Lower lobe of right lung (tissue), 2 donors: ENCODE measurements at regions not wholly inside any gene's neighbourhood (a gene's known extent, or its start where the extent isn't known, plus 50 kb on each side); places are given as distances from the start of the nearest gene placed in this dataset.

Source experiments
- ATAC-seq, 2 donors: fragments of 200-7000 bp; cut with Tn5 transposase; one replicate each; pipeline ENCODE4 v1.9.1; 2020 to 2022; ENCODE audit warnings: mild to moderate bottlenecking in 2 of 2, moderate library complexity in 2 of 2
- DNase-seq: peaks from one replicate; pipeline ENCODE4 v3.0.0-alpha.2; 2020
- H3K27ac ChIP-seq: fragments of 200-600 bp; one replicate; pipeline ENCODE4 v1.8.0; 2022
- H3K27me3 ChIP-seq: fragments of 200-600 bp; one replicate; pipeline ENCODE4 v1.8.0; 2022; ENCODE audit warnings: low read depth
- H3K36me3 ChIP-seq: fragments of 200-600 bp; one replicate; pipeline ENCODE4 v1.8.0; 2022; ENCODE audit warnings: mild to moderate bottlenecking
- H3K4me1 ChIP-seq: fragments of 200-600 bp; one replicate; pipeline ENCODE4 v1.8.0; 2022
- H3K4me3 ChIP-seq: fragments of 200-600 bp; one replicate; pipeline ENCODE4 v1.8.0; 2022; ENCODE audit warnings: mild to moderate bottlenecking
- H3K9me3 ChIP-seq: fragments of 200-600 bp; one replicate; pipeline ENCODE4 v1.8.0; 2022
- CTCF ChIP-seq: fragments of 200-600 bp; IDR thresholded peaks from one replicate; pipeline ENCODE4 v1.8.0; 2022; ENCODE audit warnings: antibody characterized with exemption, mild to moderate bottlenecking
- intact Hi-C: fragments of 100-400 bp; cut with DNase I; formaldehyde crosslinking; loops from one replicate; pipeline ENCODE4 v1.11.0; 2022
- donor health status: DM: no; HTN: yes; CAD: no; lungs with severe emphysema.

GRCh38 chr11:64482588-64482987 is 73.2 kb upstream of the SLC22A11 start:
- Histone ChIP-seq H3K27ac (no peak overlapping the region), H3K4me3 (no peak overlapping the region), H3K27me3 (peaks cover 35% of the 10 kb centered on the region), H3K4me1 (no peaks in the 10 kb centered on the region), H3K9me3 (no peaks in the 10 kb centered on the region), H3K36me3 (no peaks in the 10 kb centered on the region)
- no peak for TF ChIP-seq CTCF
- ATAC-seq (no peak), DNase-seq (no peak)
- intact Hi-C loops = no loop called here

- ATAC-seq (no peak), DNase-seq (no peak)
- no peak overlapping the region for H3K4me3 ChIP-seq
- H3K9me3 ChIP-seq = no peaks in the 10 kb centered on the region
- no peak overlapping the region for H3K27ac ChIP-seq
- peaks cover 44% of the 10 kb centered on the region for H3K27me3 ChIP-seq
- no peaks in the 10 kb centered on the region for H3K4me1 ChIP-seq
- no peaks in the 10 kb centered on the region for H3K36me3 ChIP-seq
- no peak for TF ChIP-seq CTCF
- intact Hi-C loops = no loop called here
Measured at GRCh38 chr11:64484191-64485022, 71.3 kb upstream of the SLC22A11 start.

DNA sequence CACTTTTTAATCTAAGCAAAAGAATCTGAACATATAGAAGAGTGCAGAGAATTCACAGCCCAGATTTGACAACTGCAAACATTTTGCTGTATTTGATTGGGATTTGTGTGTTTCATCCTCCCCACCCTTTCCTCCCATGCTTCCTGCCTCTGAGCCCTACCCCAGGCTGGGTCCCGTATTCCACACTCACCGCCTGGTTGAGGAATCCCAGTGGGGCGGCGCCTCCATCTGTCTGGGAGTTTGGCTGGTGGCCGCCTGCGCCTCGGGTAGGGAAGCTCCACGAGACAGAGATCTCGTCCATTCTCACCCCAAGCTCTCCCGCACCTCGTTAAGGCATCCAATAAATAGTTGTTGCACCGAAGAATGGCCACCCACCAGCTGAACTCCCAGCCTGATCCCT is 70.7 kb upstream of the SLC22A11 start:
- intact Hi-C loops = no loop called here
- no peak for DNase-seq
- ATAC-seq = no peak
- no peaks in the 10 kb centered on the region for H3K9me3 ChIP-seq
- no peaks in the 10 kb centered on the region for H3K36me3 ChIP-seq
- peaks cover 51% of the 10 kb centered on the region for H3K27me3 ChIP-seq
- no peak overlapping the region for H3K27ac ChIP-seq
- H3K4me1 ChIP-seq = no peaks in the 10 kb centered on the region
- no peak for TF ChIP-seq CTCF
- H3K4me3 ChIP-seq = no peak overlapping the region

DNA sequence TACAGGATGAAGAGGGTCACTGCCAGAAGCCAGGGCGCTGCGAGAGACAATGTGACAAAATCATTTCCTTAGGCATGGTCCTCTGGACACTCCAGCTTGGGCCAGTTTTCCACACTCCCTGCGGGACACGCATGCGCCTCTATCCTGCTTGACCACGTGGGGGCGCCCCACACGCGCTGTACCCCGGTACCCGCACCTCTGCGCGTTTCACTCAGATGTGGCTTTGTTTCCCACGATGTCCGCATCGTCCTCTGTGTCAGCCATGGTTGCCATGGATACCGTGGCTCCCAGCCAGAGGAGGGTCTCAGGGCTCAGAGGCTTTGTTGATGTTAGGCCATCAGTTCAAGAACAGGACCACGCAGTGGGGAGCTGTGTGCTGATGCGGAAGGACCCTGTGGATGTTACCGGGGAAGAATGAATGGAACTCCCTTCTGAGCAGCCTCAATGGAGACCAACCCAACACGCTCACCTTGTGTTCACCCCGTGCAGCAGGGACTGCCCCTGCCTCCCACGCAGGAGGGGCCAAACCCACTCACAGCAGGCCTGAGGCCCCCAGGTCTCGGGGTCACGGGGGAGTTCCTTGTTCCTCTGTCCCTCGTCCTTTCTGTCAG is 65.8 kb upstream of the SLC22A11 start:
- Histone ChIP-seq H3K4me1 (no peaks in the 10 kb centered on the region), H3K36me3 (no peaks in the 10 kb centered on the region), H3K4me3 (no peak overlapping the region), H3K27me3 (peaks cover 57% of the 10 kb centered on the region), H3K9me3 (no peaks in the 10 kb centered on the region), H3K27ac (no peak overlapping the region)
- intact Hi-C loops = no loop called here
- peak; percentile 55 for TF ChIP-seq CTCF
- DNase-seq (peak; percentile 69), ATAC-seq (peak; percentile 52 to 85)

GRCh38 chr11:64490562-64491216 is 65.1 kb upstream of the SLC22A11 start:
- DNase-seq (no peak), ATAC-seq (no peak)
- Histone ChIP-seq H3K36me3 (no peaks in the 10 kb centered on the region), H3K4me3 (no peak overlapping the region), H3K27me3 (peaks cover 54% of the 10 kb centered on the region), H3K27ac (no peak overlapping the region), H3K4me1 (no peaks in the 10 kb centered on the region), H3K9me3 (no peaks in the 10 kb centered on the region)
- intact Hi-C loops = no loop called here
- no peak for TF ChIP-seq CTCF
